PC-3 (cell line): ENCODE measurements at regions not wholly inside any gene's neighbourhood (a gene's known extent, or its start where the extent isn't known, plus 50 kb on each side); places are given as distances from the start of the nearest gene placed in this dataset.

ENCODE experiments used
- ATAC-seq: fragments of 200-7000 bp; cut with Tn5 transposase; 2 replicates; pipeline ENCODE4 v1.9.1; 2020; ENCODE audit warnings: mild to moderate bottlenecking, moderate library complexity
- BruUV-seq: library from RNA; stranded (reverse); fragments of 400-500 nt; replicated peaks from 2 replicates; lab custom pipeline; 2021; lab: Mats Ljungman, UMichigan
- CTCF ChIA-PET: fragments of 300-600 bp; sonication (Branson Sonifier 250); formaldehyde crosslinking; loops from one replicate; lab custom pipeline; 2022; ENCODE audit warnings: antibody characterized with exemption; lab: Charles Lee
- POLR2A ChIA-PET: fragments of 300-600 bp; sonication (Branson Sonifier 250); formaldehyde crosslinking; loops from one replicate; lab custom pipeline; 2022; ENCODE audit warnings: antibody characterized with exemption; ENCODE audit not compliant: unreplicated experiment; lab: Charles Lee
- DNase-seq: peaks from one replicate; pipeline ENCODE4 v3.0.0-alpha.2; 2015
- H2AFZ ChIP-seq: fragments of 300-600 bp; sonication (generic); 2 replicates; pipeline ENCODE4 v1.6.0; 2016; ENCODE audit warnings: antibody characterized with exemption, low read length
- H3F3A ChIP-seq: fragments of 300-600 bp; sonication (generic); one replicate; pipeline ENCODE4 v1.6.0; 2017; ENCODE audit warnings: antibody characterized with exemption, low read length, control low read depth, mild to moderate bottlenecking; ENCODE audit not compliant: unreplicated experiment
- H3K27ac ChIP-seq: fragments of 300-600 bp; sonication (generic); 2 replicates; pipeline ENCODE4 v1.5.1; 2016; ENCODE audit warnings: mild to moderate bottlenecking, low read length
- H3K27me3 ChIP-seq: fragments of 300-600 bp; sonication (generic); 2 replicates; pipeline ENCODE4 v1.6.1; 2016; ENCODE audit warnings: low read length, mixed read lengths
- H3K36me3 ChIP-seq: fragments of 300-600 bp; sonication (generic); 2 replicates; pipeline ENCODE4 v1.6.1; 2016; ENCODE audit warnings: low read depth, mixed run types, low read length, mixed read lengths
- H3K4me1 ChIP-seq: fragments of 300-600 bp; sonication (generic); 2 replicates; pipeline ENCODE4 v1.5.1; 2016; ENCODE audit warnings: low read length; ENCODE audit not compliant: insufficient read depth
- H3K4me2 ChIP-seq: fragments of 300-600 bp; sonication (generic); 2 replicates; pipeline ENCODE4 v1.6.0; 2016; ENCODE audit warnings: low read length
- H3K4me3 ChIP-seq: fragments of 300-600 bp; sonication (generic); 2 replicates; pipeline ENCODE4 v1.5.1; 2016; ENCODE audit warnings: mild to moderate bottlenecking, low read length, mixed read lengths
- H3K79me2 ChIP-seq: fragments of 300-600 bp; sonication (generic); 2 replicates; pipeline ENCODE4 v1.6.1; 2017; ENCODE audit warnings: low read length, mixed read lengths
- H3K9ac ChIP-seq: fragments of 300-600 bp; sonication (generic); 2 replicates; pipeline ENCODE4 v1.6.0; 2016; ENCODE audit warnings: mild to moderate bottlenecking, low read length
- H3K9me2 ChIP-seq: fragments of 300-600 bp; sonication (generic); replicated peaks from 2 replicates; pipeline ENCODE4 v1.6.1; 2016; ENCODE audit warnings: mixed run types, low read length, mixed read lengths
- H3K9me3 ChIP-seq: fragments of 300-600 bp; sonication (generic); 2 replicates; pipeline ENCODE4 v1.6.1; 2016; ENCODE audit warnings: low read length, mixed read lengths
- H4K20me1 ChIP-seq: fragments of 300-600 bp; sonication (generic); 2 replicates; pipeline ENCODE4 v1.6.1; 2016; ENCODE audit warnings: low read length, mixed read lengths
- CTCF ChIP-seq: fragments of 300-600 bp; sonication (generic); conservative IDR thresholded peaks from 2 replicates; pipeline ENCODE4 v1.5.1; 2017; ENCODE audit warnings: antibody characterized with exemption, low read depth, mild to moderate bottlenecking, low read length
- EZH2 ChIP-seq: fragments of 300-600 bp; sonication (generic); IDR thresholded peaks from one replicate; pipeline ENCODE4 v1.6.1; 2017; ENCODE audit warnings: antibody characterized with exemption, mild to moderate bottlenecking, low read length; ENCODE audit not compliant: unreplicated experiment
- EZH2phosphoT487 ChIP-seq: fragments of 300-600 bp; sonication (generic); IDR thresholded peaks from 2 replicates; pipeline ENCODE4 v1.6.1; 2018; ENCODE audit warnings: mild to moderate bottlenecking, antibody characterized with exemption, low read length, borderline replicate concordance
- intact Hi-C: fragments of 100-400 bp; cut with micrococcal nuclease; formaldehyde crosslinking; loops from 2 replicates; pipeline ENCODE4 v1.9.0; 2023

DNA sequence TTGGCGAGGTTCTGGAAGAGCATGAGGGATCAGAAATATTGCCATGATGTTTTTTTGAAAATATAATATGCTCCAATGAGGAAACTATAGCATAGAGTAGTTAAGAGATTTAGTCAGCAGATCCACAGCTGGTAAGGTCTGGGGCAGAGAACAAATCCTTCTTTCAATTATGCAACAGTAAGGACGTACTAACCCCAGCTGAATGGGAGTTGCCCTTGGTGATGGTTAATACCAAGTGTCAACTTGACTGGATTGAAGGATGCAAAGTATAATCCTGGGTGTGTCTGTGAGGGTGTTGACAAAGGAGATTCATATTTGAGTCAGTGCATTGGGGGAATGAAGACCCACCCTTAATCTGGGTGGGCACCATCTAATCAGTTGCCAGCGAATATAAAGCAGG lies 745.5 kb upstream of the NRSN1 start:
- Histone ChIP-seq H3K79me2 (no peaks in the 10 kb centered on the region), H3K27me3 (no peaks in the 10 kb centered on the region), H3K4me2 (no peak overlapping the region), H4K20me1 (no peaks in the 10 kb centered on the region), H3K4me1 (no peaks in the 10 kb centered on the region), H3K4me3 (no peak overlapping the region), H3K9me3 (no peaks in the 10 kb centered on the region), H3K9ac (no peak overlapping the region), H3F3A (no peaks in the 10 kb centered on the region), H2AFZ (no peak overlapping the region), H3K36me3 (no peaks in the 10 kb centered on the region), H3K27ac (no peak overlapping the region), H3K9me2 (no peaks in the 10 kb centered on the region)
- TF ChIP-seq EZH2phosphoT487 (no peak), CTCF (no peak), EZH2 (no peak)
- intact Hi-C loops, result no loop called here
- BruUV-seq, result no TSS peak
- no peak for ATAC-seq
- POLR2A ChIA-PET, result no interaction called here
- no peak for DNase-seq
- CTCF ChIA-PET, result no interaction called here

- BruUV-seq, result no TSS peak
- Histone ChIP-seq H3K27ac (no peak overlapping the region), H2AFZ (no peak overlapping the region), H3K27me3 (no peaks in the 10 kb centered on the region), H3K9me3 (no peaks in the 10 kb centered on the region), H3K36me3 (no peaks in the 10 kb centered on the region), H3F3A (no peaks in the 10 kb centered on the region), H3K9ac (no peak overlapping the region), H4K20me1 (no peaks in the 10 kb centered on the region), H3K4me1 (no peaks in the 10 kb centered on the region), H3K79me2 (no peaks in the 10 kb centered on the region), H3K4me3 (no peak overlapping the region), H3K9me2 (no peaks in the 10 kb centered on the region), H3K4me2 (no peak overlapping the region)
- intact Hi-C loops, result no loop called here
- DNase-seq, result no peak
- ChIA-PET CTCF (interaction anchor here (0.6 kb wide), 1 partner anchor 26 kb away, joined by 3 read pairs; no protein-coding TSS in a partner anchor), POLR2A (interaction anchor here (0.6 kb wide), 1 partner anchor 9 kb away, joined by 5 read pairs; no protein-coding TSS in a partner anchor)
- TF ChIP-seq EZH2 (no peak), EZH2phosphoT487 (no peak), CTCF (no peak)
- no peak for ATAC-seq
Measured at GRCh38 chr6:23388086-23388783, 737.8 kb upstream of the NRSN1 start.

DNA sequence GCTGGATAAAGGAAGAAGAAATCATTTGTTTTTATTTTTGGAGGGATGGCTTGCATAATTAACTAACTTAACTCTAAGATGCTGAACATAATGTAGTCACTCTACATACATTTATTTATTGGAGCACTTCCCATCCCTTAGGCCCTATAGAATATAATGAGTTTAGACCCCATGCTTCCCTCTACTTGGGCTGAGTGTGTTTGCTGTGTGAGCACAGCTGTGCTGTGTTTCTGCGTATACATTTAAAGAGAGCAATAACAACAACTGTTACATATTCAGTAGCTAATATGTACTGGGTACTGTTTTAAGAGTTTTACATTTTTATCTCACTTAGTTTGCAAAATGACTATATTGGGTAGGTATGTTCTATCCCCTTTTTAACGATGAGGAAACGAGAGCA lies 736.6 kb upstream of the NRSN1 start:
- no peaks in the 10 kb centered on the region for H3K4me1 ChIP-seq
- ChIA-PET CTCF (no interaction called here), POLR2A (no interaction called here)
- TF ChIP-seq EZH2 (no peak), CTCF (no peak), EZH2phosphoT487 (no peak)
- no peak overlapping the region for H3K9ac ChIP-seq
- DNase-seq (no peak), ATAC-seq (no peak)
- no peaks in the 10 kb centered on the region for H3F3A ChIP-seq
- intact Hi-C loops, result no loop called here
- no peaks in the 10 kb centered on the region for H3K36me3 ChIP-seq
- no peak overlapping the region for H2AFZ ChIP-seq
- no peaks in the 10 kb centered on the region for H3K9me3 ChIP-seq
- no peaks in the 10 kb centered on the region for H3K9me2 ChIP-seq
- H3K4me2 ChIP-seq, result no peak overlapping the region
- no peak overlapping the region for H3K27ac ChIP-seq
- H4K20me1 ChIP-seq, result no peaks in the 10 kb centered on the region
- H3K4me3 ChIP-seq, result no peak overlapping the region
- H3K79me2 ChIP-seq, result no peaks in the 10 kb centered on the region
- H3K27me3 ChIP-seq, result no peaks in the 10 kb centered on the region
- no TSS peak for BruUV-seq
